D721Med (cell line): ENCODE measurements at regions not wholly inside any gene's neighbourhood (a gene's known extent, or its start where the extent isn't known, plus 50 kb on each side); places are given as distances from the start of the nearest gene placed in this dataset.

ENCODE experiments used
- DNase-seq: peaks from one replicate; pipeline ENCODE4 v3.0.0; 2011; ENCODE audit warnings: low spot score; ENCODE audit not compliant: insufficient read length
- FAIRE-seq: peaks from 2 replicates; lab custom pipeline; 2011; peaks lifted over from hg19 to GRCh38; lab: Jason Lieb, UNC
- CTCF ChIP-seq: IDR thresholded peaks from 2 replicates; pipeline ENCODE4 v1.5.1; 2012; ENCODE audit warnings: mild to moderate bottlenecking, control low read depth; ENCODE audit not compliant: insufficient read depth; ENCODE audit errors: missing control alignments

GRCh38 chr5:167786871-167787578, 504.4 kb upstream of the WWC1 start:
- FAIRE-seq (no peak), DNase-seq (no peak)
- TF ChIP-seq CTCF: no peak

GRCh38 chr5:167790045-167790444, 501.4 kb upstream of the WWC1 start:
- no peak for FAIRE-seq

GRCh38 chr5:167790462-167791260, 500.8 kb upstream of the WWC1 start:
- FAIRE-seq (no peak), DNase-seq (no peak)
- no peak for TF ChIP-seq CTCF

More at GRCh38 chr5:167790045-167790444, 501.4 kb upstream of the WWC1 start:
- DNase-seq: no peak
- no peak for TF ChIP-seq CTCF

GRCh38 chr5:167792514-167792913, 498.9 kb upstream of the WWC1 start:
- no peak for FAIRE-seq
- DNase-seq: no peak
- TF ChIP-seq CTCF: no peak

- TF ChIP-seq CTCF: no peak
- no peak for DNase-seq
- FAIRE-seq: no peak
Measured at GRCh38 chr5:167793700-167794099, 497.7 kb upstream of the WWC1 start.

- no peak for DNase-seq
- no peak for FAIRE-seq
- no peak for TF ChIP-seq CTCF
Measured at GRCh38 chr5:167794121-167794520, 497.3 kb upstream of the WWC1 start.

GRCh38 chr5:167796672-167797071, 494.8 kb upstream of the WWC1 start:
- FAIRE-seq (no peak), DNase-seq (no peak)
- TF ChIP-seq CTCF: no peak
